Dedifferentiated amniotic fluid mesenchymal stem cell (primary cell): ENCODE measurements at regions not wholly inside any gene's neighbourhood (a gene's known extent, or its start where the extent isn't known, plus 50 kb on each side); places are given as distances from the start of the nearest gene placed in this dataset.
A peak's percentile ranks its signal among the peaks of the same experiment; 100 is the strongest.
"Not testable (repeated sequence)": the region's sequence is repeated elsewhere in the genome, so short reads cannot be mapped to it uniquely, and the experiment has no call there.

Source experiments
- DNase-seq: peaks from one replicate; pipeline ENCODE4 v3.0.0-alpha.2; 2016; ENCODE audit errors: extremely low spot score

- no peak for DNase-seq
These were observed 535.5 kb downstream of the PRR16 start for GRCh38 chr5:120999550-120999949.

GRCh38 chr5:121006217-121006616 lies 542.1 kb downstream of the PRR16 start:
- no peak for DNase-seq

- DNase-seq, result no peak
These were observed 543.9 kb downstream of the PRR16 start for GRCh38 chr5:121008041-121008440.

- no peak for DNase-seq
These were observed 545.0 kb downstream of the PRR16 start for GRCh38 chr5:121009058-121009457.

- no peak for DNase-seq
These were observed 553.9 kb downstream of the PRR16 start for GRCh38 chr5:121018004-121018403.

- DNase-seq, result no peak
These were observed 555.0 kb downstream of the PRR16 start for GRCh38 chr5:121019106-121019505.

- no peak for DNase-seq
These were observed 555.6 kb downstream of the PRR16 start for GRCh38 chr5:121019734-121020133.

GRCh38 chr5:121021681-121022080 lies 557.6 kb downstream of the PRR16 start:
- DNase-seq, result no peak

GRCh38 chr5:121024416-121025311 lies 560.6 kb downstream of the PRR16 start:
- DNase-seq, result no peak

- DNase-seq, result no peak
These were observed 561.6 kb downstream of the PRR16 start for GRCh38 chr5:121025671-121026070.

GRCh38 chr5:121027636-121028035 lies 563.5 kb downstream of the PRR16 start:
- no peak for DNase-seq

- DNase-seq, result no peak
These were observed 565.6 kb downstream of the PRR16 start for GRCh38 chr5:121029536-121030245.

GRCh38 chr5:121031491-121031890 lies 567.4 kb downstream of the PRR16 start:
- DNase-seq, result peak; percentile 72

GRCh38 chr5:121033334-121033733 lies 569.2 kb downstream of the PRR16 start:
- no peak for DNase-seq

GRCh38 chr5:121038438-121038837 lies 574.3 kb downstream of the PRR16 start:
- DNase-seq, result no peak

- no peak for DNase-seq
These were observed 585.9 kb downstream of the PRR16 start for GRCh38 chr5:121049971-121050370.

GRCh38 chr5:121053055-121053985 lies 589.2 kb downstream of the PRR16 start:
- DNase-seq, result peak; percentile 20

- DNase-seq, result no peak
These were observed 591.5 kb downstream of the PRR16 start for GRCh38 chr5:121055586-121055985.

- not testable (repeated sequence) for DNase-seq
These were observed 600.1 kb downstream of the PRR16 start for GRCh38 chr5:121064241-121064640.

GRCh38 chr5:121086671-121087070 lies 622.6 kb downstream of the PRR16 start:
- no peak for DNase-seq

- no peak for DNase-seq
These were observed 623.5 kb downstream of the PRR16 start for GRCh38 chr5:121087560-121087959.

- DNase-seq, result no peak
These were observed 624.2 kb downstream of the PRR16 start for GRCh38 chr5:121088341-121088740.
